Fibroblast of pulmonary artery (primary cell): ENCODE measurements at regions not wholly inside any gene's neighbourhood (a gene's known extent, or its start where the extent isn't known, plus 50 kb on each side); places are given as distances from the start of the nearest gene placed in this dataset.

Experiments used
- DNase-seq: peaks from one replicate; pipeline ENCODE4 v3.0.0-alpha.2; 2010; ENCODE audit warnings: low read depth
- H3K4me3 ChIP-seq: replicated peaks from 2 replicates; pipeline ENCODE4 v1.5.1; 2011; ENCODE audit warnings: low read depth, mild to moderate bottlenecking, control low read depth, low read length, moderate library complexity
- CTCF ChIP-seq: IDR thresholded peaks from 2 replicates; pipeline ENCODE4 v1.5.1; 2011; ENCODE audit warnings: mild to moderate bottlenecking, control low read depth, low read length, inconsistent platforms; ENCODE audit errors: missing control alignments

- H3K4me3 ChIP-seq, result no peak overlapping the region
- DNase-seq, result no peak
- TF ChIP-seq CTCF, result no peak
These were observed 708.4 kb downstream of the SATB2 start for GRCh38 chr2:198749364-198749763.

GRCh38 chr2:198731842-198732399 is 725.8 kb downstream of the SATB2 start:
- H3K4me3 ChIP-seq, result no peak overlapping the region
- no peak for DNase-seq
- TF ChIP-seq CTCF, result no peak

- DNase-seq, result no peak
- H3K4me3 ChIP-seq, result no peak overlapping the region
- no peak for TF ChIP-seq CTCF
These were observed 737.5 kb downstream of the SATB2 start for GRCh38 chr2:198720266-198720665.

- no peak for DNase-seq
- no peak for TF ChIP-seq CTCF
- no peak overlapping the region for H3K4me3 ChIP-seq
These were observed 740.3 kb downstream of the SATB2 start for GRCh38 chr2:198717451-198717850.

- DNase-seq, result no peak
- TF ChIP-seq CTCF, result no peak
- no peak overlapping the region for H3K4me3 ChIP-seq
These were observed 742.4 kb downstream of the SATB2 start for GRCh38 chr2:198715302-198715835.

GRCh38 chr2:198712485-198712884 is 745.3 kb downstream of the SATB2 start:
- DNase-seq, result no peak
- no peak overlapping the region for H3K4me3 ChIP-seq
- no peak for TF ChIP-seq CTCF

GRCh38 chr2:198711484-198711883 is 746.3 kb downstream of the SATB2 start:
- no peak for TF ChIP-seq CTCF
- H3K4me3 ChIP-seq, result no peak overlapping the region

More at GRCh38 chr2:198711484-198711883, 746.3 kb downstream of the SATB2 start:
- DNase-seq, result no peak
